ENCODE measurements at regions not wholly inside any gene's neighbourhood (a gene's known extent, or its start where the extent isn't known, plus 50 kb on each side); places are given as distances from the start of the nearest gene placed in this dataset.

DNA sequence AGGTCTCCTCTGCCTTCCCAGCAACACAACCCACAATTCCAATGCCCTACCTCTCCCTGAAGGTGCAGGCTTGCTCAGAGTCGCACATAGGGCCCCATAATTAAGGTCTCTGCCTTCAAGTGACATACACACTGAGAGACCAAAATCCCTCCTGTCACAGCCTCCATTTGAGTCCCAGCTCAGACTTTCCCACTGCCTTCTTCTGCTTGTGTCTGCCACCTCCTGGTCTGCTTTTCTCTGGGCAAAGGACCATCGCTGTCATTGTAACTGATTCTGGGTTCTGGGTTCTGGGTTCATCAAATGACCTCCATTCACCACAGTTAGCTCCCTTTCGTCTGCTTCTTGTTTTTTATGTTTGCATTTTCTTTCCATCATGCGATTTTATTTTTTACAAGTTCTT is 119.2 kb upstream of the ATP1B1 start:
- no peak overlapping the region for H3K4me3 ChIP-seq (ENCODE audit: low read depth, low read length)
- no peak for DNase-seq
- no peak for TF ChIP-seq CTCF (IDR thresholded peaks at IDR 0.05; ENCODE audit: low read depth, low read length)
- no peak overlapping the region for H3K27ac ChIP-seq
- no peaks in the 10 kb centered on the region for H3K27me3 ChIP-seq (ENCODE audit: insufficient read depth, low read depth, severe bottlenecking)
- H3K36me3 ChIP-seq, result no peaks in the 10 kb centered on the region
- no peaks in the 10 kb centered on the region for H3K9me3 ChIP-seq (ENCODE audit: severe bottlenecking)

DNA sequence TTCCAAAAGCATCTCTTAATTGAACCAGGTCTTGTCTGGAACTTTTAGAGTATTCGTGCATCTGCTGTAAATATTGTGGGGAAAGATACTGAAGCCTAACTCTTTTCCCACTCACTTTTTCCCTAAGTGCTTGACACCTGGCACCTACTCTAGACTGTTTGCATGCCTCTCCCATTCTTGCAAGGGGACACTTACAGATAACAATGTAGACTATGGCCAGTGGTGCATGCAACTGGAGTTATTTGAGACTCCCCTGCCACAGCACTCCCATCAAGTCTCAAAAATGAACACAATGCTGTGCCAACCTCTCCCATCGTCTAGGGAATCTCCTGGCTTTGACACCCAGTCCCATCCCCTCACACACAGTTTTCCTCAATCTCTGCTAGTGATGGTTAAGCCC is 118.6 kb upstream of the ATP1B1 start:
- no peak for TF ChIP-seq CTCF (IDR thresholded peaks at IDR 0.05; ENCODE audit: low read depth, low read length)
- Histone ChIP-seq H3K9me3 (ENCODE audit: severe bottlenecking) (no peaks in the 10 kb centered on the region), H3K27me3 (ENCODE audit: insufficient read depth, low read depth, severe bottlenecking) (no peaks in the 10 kb centered on the region), H3K27ac (no peak overlapping the region), H3K36me3 (no peaks in the 10 kb centered on the region), H3K4me3 (ENCODE audit: low read depth, low read length) (no peak overlapping the region)
- no peak for DNase-seq

DNA sequence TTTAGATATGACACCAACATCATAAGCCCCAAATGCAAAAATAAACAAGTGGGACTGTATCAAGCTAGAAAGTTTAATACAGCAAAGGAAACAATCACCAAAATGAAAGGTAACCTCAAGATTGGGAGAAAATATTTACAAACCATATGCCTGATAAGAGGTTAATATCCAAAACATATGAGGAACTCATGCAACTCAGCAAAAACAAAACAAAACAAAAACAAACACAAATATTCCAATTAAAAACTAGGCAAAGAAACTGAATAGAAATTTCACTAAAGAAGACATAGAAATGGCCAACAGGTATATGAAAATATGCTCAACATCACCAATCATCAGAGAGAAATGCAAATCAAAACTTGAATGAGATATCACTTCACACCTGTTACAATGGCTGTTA is 116.5 kb upstream of the ATP1B1 start:
- Histone ChIP-seq H3K9me3 (ENCODE audit: severe bottlenecking) (no peaks in the 10 kb centered on the region), H3K27me3 (ENCODE audit: insufficient read depth, low read depth, severe bottlenecking) (no peaks in the 10 kb centered on the region), H3K27ac (no peak overlapping the region), H3K4me3 (ENCODE audit: low read depth, low read length) (no peak overlapping the region), H3K36me3 (no peaks in the 10 kb centered on the region)
- DNase-seq, result no peak
- no peak for TF ChIP-seq CTCF (IDR thresholded peaks at IDR 0.05; ENCODE audit: low read depth, low read length)

DNA sequence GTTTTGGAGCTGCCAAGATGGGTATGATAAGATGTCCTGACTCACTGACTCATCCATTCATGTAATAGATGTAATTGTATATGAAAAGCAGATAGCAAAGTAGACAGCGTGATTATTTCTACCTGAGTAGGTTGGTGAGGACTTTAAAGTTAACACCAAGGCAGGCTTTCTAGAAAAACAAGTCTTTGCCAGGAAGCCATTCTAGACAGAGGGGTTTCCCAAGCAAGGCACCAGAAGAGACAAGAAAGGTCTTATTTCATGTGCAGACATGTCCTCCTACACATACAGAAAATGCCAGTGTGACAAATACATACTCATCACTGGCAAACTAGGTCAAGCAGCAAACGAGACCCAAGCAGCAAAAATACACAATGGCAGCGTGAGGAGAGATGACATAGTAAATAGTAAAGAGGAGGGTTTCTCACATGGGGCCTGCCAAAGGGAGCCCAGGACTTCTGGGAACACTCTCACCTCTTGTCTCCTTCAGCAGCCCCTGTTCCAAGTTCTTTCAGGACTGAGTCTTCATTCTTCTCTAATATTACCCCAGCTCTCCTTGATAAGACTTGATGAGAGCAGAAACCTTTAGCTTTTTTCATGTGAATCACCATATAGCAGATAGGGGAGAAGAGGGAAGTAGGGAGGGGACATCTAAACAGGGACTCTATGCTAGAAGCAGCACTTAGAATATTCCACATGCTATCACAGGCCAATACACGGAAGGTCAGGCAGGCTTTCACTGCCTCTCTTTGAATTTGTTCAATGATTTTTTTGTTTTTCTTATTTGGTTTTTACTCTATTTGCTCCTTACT is 114.6 kb upstream of the ATP1B1 start:
- H3K27ac ChIP-seq, result no peak overlapping the region
- DNase-seq, result no peak
- H3K4me3 ChIP-seq (ENCODE audit: low read depth, low read length), result no peak overlapping the region

DNA sequence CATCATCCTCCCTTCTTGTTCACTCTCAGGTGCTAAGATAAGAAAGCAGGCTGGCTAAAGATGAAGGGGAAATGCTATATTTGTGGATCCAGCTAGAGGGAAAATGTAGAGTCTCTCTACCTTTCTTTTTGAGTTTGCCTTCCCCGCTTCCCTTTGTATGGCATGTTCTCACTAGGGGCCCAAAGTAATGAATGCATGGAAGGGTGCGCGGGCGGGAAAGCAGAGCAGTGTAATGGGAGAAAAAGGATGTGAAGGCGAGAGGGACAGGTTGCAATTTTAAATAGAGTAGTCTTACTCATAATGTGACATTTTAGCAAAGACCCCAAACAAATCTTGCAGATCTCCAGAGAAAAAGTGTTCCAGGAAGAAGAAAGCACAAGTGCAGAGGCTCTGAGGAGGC is 105.1 kb upstream of the ATP1B1 start:
- no peaks in the 10 kb centered on the region for H3K27me3 ChIP-seq (ENCODE audit: insufficient read depth, low read depth, severe bottlenecking)
- TF ChIP-seq CTCF (IDR thresholded peaks at IDR 0.05; ENCODE audit: low read depth, low read length), result no peak
- H3K36me3 ChIP-seq, result no peaks in the 10 kb centered on the region
- no peak overlapping the region for H3K4me3 ChIP-seq (ENCODE audit: low read depth, low read length)
- no peaks in the 10 kb centered on the region for H3K9me3 ChIP-seq (ENCODE audit: severe bottlenecking)
- H3K27ac ChIP-seq, result no peak overlapping the region
- DNase-seq, result no peak

More for the DNA sequence above, 114.6 kb upstream of the ATP1B1 start:
- TF ChIP-seq CTCF (IDR thresholded peaks at IDR 0.05; ENCODE audit: low read depth, low read length), result no peak
- H3K36me3 ChIP-seq, result no peaks in the 10 kb centered on the region
- H3K9me3 ChIP-seq (ENCODE audit: severe bottlenecking), result no peaks in the 10 kb centered on the region
- H3K27me3 ChIP-seq (ENCODE audit: insufficient read depth, low read depth, severe bottlenecking), result no peaks in the 10 kb centered on the region
